ENCODE measurements at regions not wholly inside any gene's neighbourhood (a gene's known extent, or its start where the extent isn't known, plus 50 kb on each side); places are given as distances from the start of the nearest gene placed in this dataset.

- DNase-seq (ENCODE audit: low read depth), result no peak
Observed at GRCh38 chr11:112859787-112860186, 101.4 kb upstream of the NCAM1 start.

- no peak for DNase-seq (ENCODE audit: low read depth)
Observed at GRCh38 chr11:112861356-112861755, 99.9 kb upstream of the NCAM1 start.

- DNase-seq (ENCODE audit: low read depth), result no peak
Observed at GRCh38 chr11:112863305-112863704, 97.9 kb upstream of the NCAM1 start.

GRCh38 chr11:112864672-112865071 is 96.5 kb upstream of the NCAM1 start:
- DNase-seq (ENCODE audit: low read depth), result no peak

GRCh38 chr11:112871909-112872500 is 89.2 kb upstream of the NCAM1 start:
- no peak for DNase-seq (ENCODE audit: low read depth)

- DNase-seq (ENCODE audit: low read depth), result no peak
Observed at GRCh38 chr11:112874980-112875379, 86.2 kb upstream of the NCAM1 start.

GRCh38 chr11:112877581-112877980 is 83.6 kb upstream of the NCAM1 start:
- no peak for DNase-seq (ENCODE audit: low read depth)

- DNase-seq (ENCODE audit: low read depth), result no peak
Observed at GRCh38 chr11:112878033-112878601, 83.1 kb upstream of the NCAM1 start.

GRCh38 chr11:112880495-112880894 is 80.7 kb upstream of the NCAM1 start:
- DNase-seq (ENCODE audit: low read depth), result no peak

- DNase-seq (ENCODE audit: low read depth), result no peak
Observed at GRCh38 chr11:112881461-112881860, 79.8 kb upstream of the NCAM1 start.

GRCh38 chr11:112882494-112883381 is 78.5 kb upstream of the NCAM1 start:
- DNase-seq (ENCODE audit: low read depth), result no peak

GRCh38 chr11:112884012-112884767 is 77.0 kb upstream of the NCAM1 start:
- no peak for DNase-seq (ENCODE audit: low read depth)

GRCh38 chr11:112885744-112886433 is 75.3 kb upstream of the NCAM1 start:
- no peak for DNase-seq (ENCODE audit: low read depth)

- DNase-seq (ENCODE audit: low read depth), result no peak
Observed at GRCh38 chr11:112886434-112887370, 74.5 kb upstream of the NCAM1 start.

GRCh38 chr11:112889446-112889845 is 71.8 kb upstream of the NCAM1 start:
- DNase-seq (ENCODE audit: low read depth), result no peak

- DNase-seq (ENCODE audit: low read depth), result no peak
Observed at GRCh38 chr11:112899235-112900006, 61.8 kb upstream of the NCAM1 start.

GRCh38 chr11:112901924-112902323 is 59.3 kb upstream of the NCAM1 start:
- no peak for DNase-seq (ENCODE audit: low read depth)

- no peak for DNase-seq (ENCODE audit: low read depth)
Observed at GRCh38 chr11:112902361-112903011, 58.7 kb upstream of the NCAM1 start.

GRCh38 chr11:112903340-112903739 is 57.9 kb upstream of the NCAM1 start:
- no peak for DNase-seq (ENCODE audit: low read depth)

Data from activated T-cell treated with anti-CD3 and anti-CD28 coated beads for 24 hours (primary cell).